H1 (cell line): ENCODE measurements at regions not wholly inside any gene's neighbourhood (a gene's known extent, or its start where the extent isn't known, plus 50 kb on each side); places are given as distances from the start of the nearest gene placed in this dataset.

ENCODE experiments used
- POLR2A ChIP-seq, 2 experiments: IDR thresholded peaks; 1 replicate in 1 of 2; 2 replicates in 1 of 2; pipeline ENCODE4 v1.6.1; 2011; ENCODE audit warnings: low read depth in 2 of 2, low read length in 2 of 2, mild to moderate bottlenecking in 2 of 2; ENCODE audit errors: control extremely low read depth in 1 of 2
- RFX5 ChIP-seq: IDR thresholded peaks from 2 replicates; pipeline ENCODE4 v1.6.1; 2011; ENCODE audit warnings: low read depth, low read length, improper control_type of control experiment, borderline replicate concordance

- TF ChIP-seq POLR2A (IDR thresholded peaks at IDR 0.05; ENCODE audit: control extremely low read depth in 1 of 2, low read depth in 2 of 2, low read length in 2 of 2) (no peak), RFX5 (no peak)
Observed at GRCh38 chr4:106803083-106803482, 233.0 kb downstream of the DKK2 start.
